Right hindlimb (tissue), 1 donor: ENCODE measurements at regions not wholly inside any gene's neighbourhood (a gene's known extent, or its start where the extent isn't known, plus 50 kb on each side); places are given as distances from the start of the nearest gene placed in this dataset.

ENCODE experiments used
- DNase-seq: peaks from one replicate; pipeline ENCODE4 v3.0.0-alpha.2; 2018

DNA sequence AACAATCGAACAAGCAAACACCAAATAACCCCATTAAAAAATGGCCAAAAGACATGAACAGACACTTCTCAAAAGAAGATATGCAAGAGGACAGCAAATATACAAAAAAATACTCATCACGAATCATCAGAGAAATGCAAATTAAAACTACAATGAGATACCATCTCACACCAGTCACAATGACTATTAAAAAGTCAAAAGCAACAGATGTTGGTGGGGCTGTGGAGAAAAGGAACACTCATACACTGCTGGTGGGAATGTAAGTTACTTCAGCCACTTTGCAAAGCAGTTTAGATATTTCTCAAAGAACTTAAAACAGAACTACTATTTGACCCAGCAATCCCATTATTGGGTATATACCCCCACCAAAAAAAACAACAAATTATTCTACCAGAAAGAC, 51.3 kb upstream of the FLI1 start:
- no peak for DNase-seq

GRCh38 chr11:128643661-128644317, 50.1 kb upstream of the FLI1 start:
- peak; percentile 55 for DNase-seq
